Liver (tissue), 8 donors: ENCODE measurements at regions not wholly inside any gene's neighbourhood (a gene's known extent, or its start where the extent isn't known, plus 50 kb on each side); places are given as distances from the start of the nearest gene placed in this dataset.

Source experiments
- DNase-seq: peaks from one replicate; pipeline ENCODE4 v3.0.0-alpha.2; 2017; ENCODE audit warnings: low spot score
- H3K27ac ChIP-seq, 2 donors: one replicate each; pipeline ENCODE4 v1.7.0; 2013; ENCODE audit warnings: inconsistent platforms in 2 of 2, low read length in 2 of 2, control low read depth in 1 of 2, low read depth in 1 of 2, mild to moderate bottlenecking in 1 of 2
- H3K27me3 ChIP-seq, 4 donors: one replicate each; pipeline versions ENCODE4 v1.6.1 to v1.7.0; 2013; ENCODE audit warnings: low read length in 3 of 4, inconsistent platforms in 1 of 4, mild to moderate bottlenecking in 1 of 4, moderate library complexity in 1 of 4; ENCODE audit not compliant: control insufficient read depth in 4 of 4, insufficient read depth in 4 of 4
- H3K36me3 ChIP-seq, 4 donors: one replicate each; pipeline versions ENCODE4 v1.6.1 to v1.7.0; 2013; ENCODE audit warnings: low read length in 3 of 4, mild to moderate bottlenecking in 3 of 4, low read depth in 1 of 4, moderate library complexity in 1 of 4; ENCODE audit not compliant: control insufficient read depth in 4 of 4, insufficient read depth in 3 of 4
- H3K4me1 ChIP-seq, 4 donors: one replicate each; pipeline versions ENCODE4 v1.6.1 to v1.7.0; 2013; ENCODE audit warnings: low read length in 3 of 4, mild to moderate bottlenecking in 3 of 4, moderate library complexity in 1 of 4; ENCODE audit not compliant: control insufficient read depth in 4 of 4, insufficient read depth in 4 of 4
- H3K4me3 ChIP-seq, 3 donors: one replicate each; pipeline versions ENCODE4 v1.6.1 to v1.7.0; 2013; ENCODE audit warnings: low read length in 3 of 3, control low read depth in 1 of 3, low read depth in 1 of 3, mild to moderate bottlenecking in 1 of 3
- H3K9ac ChIP-seq, 2 donors: one replicate each; pipeline ENCODE4 v1.7.0; 2013; ENCODE audit warnings: low read length in 2 of 2, mild to moderate bottlenecking in 2 of 2, moderate library complexity in 2 of 2, control low read depth in 1 of 2, low read depth in 1 of 2
- H3K9me3 ChIP-seq, 4 donors: one replicate each; pipeline versions ENCODE4 v1.6.1 to v1.7.0; 2013; ENCODE audit warnings: low read length in 3 of 4; ENCODE audit not compliant: control insufficient read depth in 4 of 4
- ATF3 ChIP-seq: IDR thresholded peaks from 2 replicates; pipeline ENCODE4 v1.6.1; 2016; ENCODE audit warnings: antibody characterized with exemption
- CTCF ChIP-seq: fragments of 150-350 bp; IDR thresholded peaks from 2 replicates; pipeline ENCODE4 v1.5.1; 2017; ENCODE audit warnings: improper control_type of control experiment, low read depth, low read length; ENCODE audit not compliant: missing input control
- FOXA1 ChIP-seq: IDR thresholded peaks from 2 replicates; pipeline ENCODE4 v1.6.1; 2016; ENCODE audit warnings: antibody characterized with exemption
- GABPA ChIP-seq, 2 donors: IDR thresholded peaks in 1 of 2; conservative IDR thresholded peaks in 1 of 2; 2 replicates each; pipeline ENCODE4 v1.6.1; 2016; ENCODE audit warnings: antibody characterized with exemption in 2 of 2, mild to moderate bottlenecking in 1 of 2, moderate library complexity in 1 of 2
- HNF4A ChIP-seq, 2 donors: conservative IDR thresholded peaks; 2 replicates each; pipeline ENCODE4 v1.6.1; 2016; ENCODE audit warnings: antibody characterized with exemption in 2 of 2, mild to moderate bottlenecking in 2 of 2
- HNF4G ChIP-seq: IDR thresholded peaks from 2 replicates; pipeline ENCODE4 v1.6.1; 2016; ENCODE audit warnings: antibody characterized with exemption
- JUND ChIP-seq, 2 donors: IDR thresholded peaks; 2 replicates each; pipeline ENCODE4 v1.6.1; 2016; ENCODE audit warnings: antibody characterized with exemption in 2 of 2
- MAX ChIP-seq: IDR thresholded peaks from 2 replicates; pipeline ENCODE4 v1.6.1; 2016; ENCODE audit warnings: antibody characterized with exemption
- NR2F2 ChIP-seq: IDR thresholded peaks from 2 replicates; pipeline ENCODE4 v1.6.1; 2016; ENCODE audit warnings: antibody characterized with exemption
- RAD21 ChIP-seq, 2 donors: IDR thresholded peaks; 2 replicates each; pipeline ENCODE4 v1.6.1; 2016; ENCODE audit warnings: antibody characterized with exemption in 2 of 2, mild to moderate bottlenecking in 2 of 2
- REST ChIP-seq: IDR thresholded peaks from 2 replicates; pipeline ENCODE4 v1.6.1; 2016; ENCODE audit warnings: antibody characterized with exemption, mild to moderate bottlenecking
- RXRA ChIP-seq, 2 donors: IDR thresholded peaks; 2 replicates each; pipeline ENCODE4 v1.6.1; 2017 to 2018; ENCODE audit warnings: antibody characterized with exemption in 2 of 2, mild to moderate bottlenecking in 1 of 2
- SP1 ChIP-seq: IDR thresholded peaks from 2 replicates; pipeline ENCODE4 v1.6.1; 2018; ENCODE audit warnings: antibody characterized with exemption, mild to moderate bottlenecking
- YY1 ChIP-seq: IDR thresholded peaks from 2 replicates; pipeline ENCODE4 v1.6.1; 2016; ENCODE audit warnings: antibody characterized with exemption, mild to moderate bottlenecking
- ZBTB33 ChIP-seq: IDR thresholded peaks from 2 replicates; pipeline ENCODE4 v1.6.1; 2016; ENCODE audit warnings: antibody characterized with exemption
- WGBS: extraction: QIAGEN DNeasy Blood & Tissue Kit; methylation state at CpG from one replicate; pipeline ENCODE4 v1.1.7; 2013; 5-methylcytosine and 5-hydroxymethylcytosine counted together
- donor health status: healthy.
- donor health status: healthy.
- donor health status: healthy.
- donor health status: healthy.
- donor health status: healthy.

- TF ChIP-seq REST, result no peak
These were observed 452.7 kb upstream of the NRXN1 start (continued) for GRCh38 chr2:51484605-51485004.

GRCh38 chr2:51483720-51484119 lies 451.8 kb upstream of the NRXN1 start:
- TF ChIP-seq CTCF (no peak), ZBTB33 (no peak), NR2F2 (no peak), RXRA (IDR thresholded peaks at IDR 0.05) (no peak), REST (no peak), YY1 (no peak), HNF4A (conservative IDR thresholded peaks at IDR 0.05) (no peak), HNF4G (no peak), RAD21 (IDR thresholded peaks at IDR 0.05) (no peak), JUND (IDR thresholded peaks at IDR 0.05) (no peak), GABPA (IDR thresholded peaks at IDR 0.05 in 1 of 2, conservative IDR thresholded peaks at IDR 0.05 in 1 of 2) (no peak), ATF3 (no peak), FOXA1 (no peak), SP1 (no peak), MAX (no peak)
- H3K4me3 ChIP-seq, result no peak overlapping the region
- 67% methylated on average over 1 of the region's 1 CpG for WGBS

More at GRCh38 chr2:51483720-51484119, 451.8 kb upstream of the NRXN1 start:
- Histone ChIP-seq H3K9me3 (no peaks in the 10 kb centered on the region), H3K4me1 (no peaks in the 10 kb centered on the region), H3K27me3 (no peaks in the 10 kb centered on the region), H3K27ac (no peak overlapping the region), H3K9ac (no peak overlapping the region), H3K36me3 (no peaks in the 10 kb centered on the region)
- no peak for DNase-seq
